GM12875 (cell line): ENCODE measurements at regions not wholly inside any gene's neighbourhood (a gene's known extent, or its start where the extent isn't known, plus 50 kb on each side); places are given as distances from the start of the nearest gene placed in this dataset.
"Not testable (repeated sequence)": the region's sequence is repeated elsewhere in the genome, so short reads cannot be mapped to it uniquely, and the experiment has no call there.

Experiments
- H3K4me3 ChIP-seq: one replicate; pipeline ENCODE4 v1.5.1; 2011; ENCODE audit warnings: low read depth, low read length, control low read depth
- TF ChIP-seq, protein P1 (sequence below): IDR thresholded peaks from 2 replicates; pipeline ENCODE4 v1.5.1; 2011; ENCODE audit warnings: low read depth, mild to moderate bottlenecking, control low read depth, inconsistent platforms, low read length, moderate library complexity, borderline replicate concordance; ENCODE audit not compliant: insufficient read depth

DNA sequence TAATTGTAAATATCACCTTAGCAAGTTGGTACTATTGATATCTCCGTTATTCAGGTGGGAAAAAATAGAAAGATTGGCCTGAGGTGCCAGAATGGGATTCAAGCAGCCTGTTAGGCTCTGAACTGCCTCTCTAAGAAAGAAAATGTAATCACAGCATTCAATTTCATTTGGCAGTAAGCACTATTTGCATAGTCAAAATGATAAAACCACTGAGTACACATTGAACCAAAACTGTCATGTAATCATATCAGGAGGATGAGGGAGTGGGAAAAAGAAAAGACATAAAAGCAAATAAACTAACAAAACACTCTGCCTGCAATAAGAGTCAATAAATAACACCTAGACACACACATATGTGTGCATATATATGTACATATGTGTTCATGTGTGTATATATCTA, 103.9 kb upstream of the TACR1 start:
- TF ChIP-seq, protein P1, sequence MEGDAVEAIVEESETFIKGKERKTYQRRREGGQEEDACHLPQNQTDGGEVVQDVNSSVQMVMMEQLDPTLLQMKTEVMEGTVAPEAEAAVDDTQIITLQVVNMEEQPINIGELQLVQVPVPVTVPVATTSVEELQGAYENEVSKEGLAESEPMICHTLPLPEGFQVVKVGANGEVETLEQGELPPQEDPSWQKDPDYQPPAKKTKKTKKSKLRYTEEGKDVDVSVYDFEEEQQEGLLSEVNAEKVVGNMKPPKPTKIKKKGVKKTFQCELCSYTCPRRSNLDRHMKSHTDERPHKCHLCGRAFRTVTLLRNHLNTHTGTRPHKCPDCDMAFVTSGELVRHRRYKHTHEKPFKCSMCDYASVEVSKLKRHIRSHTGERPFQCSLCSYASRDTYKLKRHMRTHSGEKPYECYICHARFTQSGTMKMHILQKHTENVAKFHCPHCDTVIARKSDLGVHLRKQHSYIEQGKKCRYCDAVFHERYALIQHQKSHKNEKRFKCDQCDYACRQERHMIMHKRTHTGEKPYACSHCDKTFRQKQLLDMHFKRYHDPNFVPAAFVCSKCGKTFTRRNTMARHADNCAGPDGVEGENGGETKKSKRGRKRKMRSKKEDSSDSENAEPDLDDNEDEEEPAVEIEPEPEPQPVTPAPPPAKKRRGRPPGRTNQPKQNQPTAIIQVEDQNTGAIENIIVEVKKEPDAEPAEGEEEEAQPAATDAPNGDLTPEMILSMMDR: no peak

DNA sequence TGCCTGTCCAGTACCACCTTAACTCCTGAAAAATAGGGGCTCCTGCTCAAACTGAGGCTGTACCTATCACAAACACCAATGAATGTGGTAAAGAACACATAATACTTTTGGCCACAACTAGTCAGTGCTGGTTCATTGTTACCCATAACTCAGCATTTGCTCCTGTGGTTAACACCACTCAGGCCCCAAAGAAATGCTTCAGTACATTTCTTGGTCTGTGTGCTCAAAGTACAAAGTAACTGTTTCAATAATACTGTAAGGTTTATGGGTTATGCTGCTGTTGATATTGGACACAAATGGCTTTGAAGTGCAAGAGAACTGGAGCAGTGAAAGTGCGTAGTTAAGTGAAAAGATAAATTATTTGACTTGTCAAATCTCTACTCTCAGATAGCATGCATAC, 95.0 kb upstream of the TACR1 start:
- TF ChIP-seq, protein P1: no peak

More for the DNA sequence above, 103.9 kb upstream of the TACR1 start:
- no peak overlapping the region for H3K4me3 ChIP-seq

DNA sequence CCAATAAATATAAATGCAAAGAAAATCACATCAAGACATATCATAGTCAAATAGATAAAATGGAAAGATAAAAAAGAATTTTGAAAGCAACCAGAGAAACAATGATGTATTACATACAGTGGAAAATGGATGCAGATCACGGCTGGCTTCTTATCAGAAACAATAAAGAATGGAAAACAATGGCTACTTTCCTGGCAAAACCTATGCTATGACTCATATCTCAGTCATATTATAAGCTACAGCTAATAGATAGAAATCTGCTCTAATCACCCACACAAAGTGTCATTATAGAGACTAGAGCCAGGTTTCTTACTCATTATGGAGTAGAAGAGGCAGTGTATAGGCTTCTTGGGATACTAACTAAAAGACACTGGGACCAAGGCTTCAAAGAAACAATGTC, 93.5 kb upstream of the TACR1 start:
- no peak overlapping the region for H3K4me3 ChIP-seq
- TF ChIP-seq, protein P1: no peak

More for the DNA sequence above, 95.0 kb upstream of the TACR1 start:
- H3K4me3 ChIP-seq: no peak overlapping the region

DNA sequence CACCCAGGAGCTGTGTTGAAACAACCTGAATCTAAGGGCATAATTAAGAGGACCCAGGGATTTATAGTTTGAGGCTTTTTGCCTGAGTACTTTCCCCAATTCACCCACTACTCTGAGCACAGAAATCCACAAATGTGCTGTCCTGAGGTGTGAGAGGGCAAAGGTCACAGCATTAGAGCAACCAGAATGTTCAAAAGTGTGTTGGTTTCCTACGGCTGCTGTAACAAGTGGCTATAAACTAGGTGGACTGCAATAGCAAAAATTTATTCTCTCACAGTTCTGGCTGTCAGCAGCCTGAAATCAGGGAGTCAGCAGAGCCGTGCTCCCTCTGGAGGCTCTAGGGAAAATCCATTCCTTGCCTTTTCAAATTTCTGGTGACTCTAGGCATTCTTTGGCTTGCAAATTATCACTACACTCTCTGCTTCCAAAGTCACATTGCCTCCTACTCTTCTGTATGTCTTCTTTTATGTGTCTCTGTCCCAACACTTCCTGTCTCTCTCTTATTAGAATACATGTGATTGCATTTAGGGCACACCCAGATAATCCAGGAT, 91.4 kb upstream of the TACR1 start:
- TF ChIP-seq, protein P1: no peak
- H3K4me3 ChIP-seq: no peak overlapping the region

DNA sequence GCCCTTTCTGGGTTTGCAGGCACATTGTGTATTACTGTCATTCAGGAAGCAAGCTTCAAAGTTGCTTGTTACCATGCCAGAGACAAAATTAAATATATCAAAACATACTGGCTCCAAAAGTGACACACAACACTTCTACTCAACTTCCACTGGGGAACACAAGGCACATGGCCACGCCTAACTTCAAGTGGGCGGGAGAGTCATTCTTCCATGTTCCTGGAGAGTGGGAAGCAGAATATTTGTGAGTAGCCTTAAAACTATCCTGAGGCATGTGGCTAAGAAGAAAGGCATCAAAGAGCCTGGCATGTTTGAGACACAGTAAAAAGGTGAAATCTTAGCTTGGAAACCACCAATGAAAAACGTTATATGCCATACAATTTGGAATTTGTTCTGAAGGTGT, 90.5 kb upstream of the TACR1 start:
- no peak overlapping the region for H3K4me3 ChIP-seq
- TF ChIP-seq, protein P1: no peak

DNA sequence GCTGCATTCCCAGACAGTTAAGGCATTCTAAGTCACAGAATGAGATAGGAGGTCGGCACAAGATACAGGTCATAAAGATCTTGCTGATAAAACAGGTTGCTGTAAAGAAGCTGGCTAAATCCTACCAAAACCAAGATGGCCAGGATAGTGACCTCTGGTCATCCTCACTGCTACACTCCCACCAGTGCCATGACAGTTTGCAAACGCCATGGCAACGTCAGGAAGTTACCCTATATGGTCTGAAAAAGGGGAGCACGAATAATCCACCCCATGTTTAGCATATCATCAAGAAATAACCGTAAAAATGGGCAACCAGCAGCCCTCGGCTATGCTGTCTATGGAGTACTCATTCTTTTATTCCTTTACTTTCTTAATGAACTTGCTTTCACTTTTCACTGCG, 89.9 kb upstream of the TACR1 start:
- not testable (repeated sequence) for H3K4me3 ChIP-seq

DNA sequence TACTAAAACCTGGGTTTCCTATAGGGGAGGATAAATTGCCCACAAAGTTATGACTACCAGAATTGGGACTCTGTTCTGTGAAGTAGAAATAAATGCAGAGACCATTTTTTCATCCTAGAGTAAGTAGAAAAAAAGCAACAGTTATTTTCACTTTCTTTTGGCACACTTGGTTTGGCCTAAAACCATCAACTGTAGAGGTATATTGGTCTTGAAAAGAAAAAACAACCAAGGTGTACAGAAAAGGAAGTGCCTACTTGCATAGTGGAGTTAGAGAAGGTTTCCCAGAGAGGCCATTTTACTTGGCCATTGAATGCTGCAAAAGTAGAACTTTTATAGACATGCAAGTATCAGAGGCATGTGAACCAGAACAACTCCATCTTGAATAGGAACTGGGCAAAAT, 89.4 kb upstream of the TACR1 start:
- TF ChIP-seq, protein P1: no peak

More for the DNA sequence above, 89.4 kb upstream of the TACR1 start:
- no peak overlapping the region for H3K4me3 ChIP-seq
